G401 (cell line): ENCODE measurements at regions not wholly inside any gene's neighbourhood (a gene's known extent, or its start where the extent isn't known, plus 50 kb on each side); places are given as distances from the start of the nearest gene placed in this dataset.
"Not testable (repeated sequence)": the region's sequence is repeated elsewhere in the genome, so short reads cannot be mapped to it uniquely, and the experiment has no call there.

Experiments
- DNase-seq: peaks from one replicate; pipeline ENCODE4 v3.0.0-alpha.2; 2015; ENCODE audit warnings: low spot score
- in situ Hi-C: cut with HindIII; loops from 2 replicates; pipeline ENCODE4 v1.10.0; 2016; ENCODE audit warnings: low sequenced_read_pairs, mixed read lengths

DNA sequence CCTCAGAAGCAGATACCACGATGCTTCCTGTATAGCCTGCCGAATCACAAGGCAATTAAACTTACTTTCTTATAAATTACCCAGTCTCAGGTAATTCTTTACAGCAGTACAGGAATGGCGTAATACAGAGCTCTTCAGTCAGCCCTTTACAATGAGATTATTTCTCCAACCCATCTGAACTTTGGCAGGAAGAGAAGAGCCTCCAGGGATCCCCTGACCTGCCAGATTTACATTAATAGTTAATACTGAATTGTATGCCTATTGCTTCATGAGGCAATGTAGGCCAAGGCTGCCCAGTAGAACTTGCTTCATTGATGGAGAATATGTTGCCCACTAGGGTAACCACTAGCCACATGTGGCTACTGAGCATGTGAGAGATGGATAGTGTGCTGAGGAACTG lies 608.7 kb downstream of the SH2D4B start:
- in situ Hi-C loops: no loop called here
- DNase-seq: no peak

DNA sequence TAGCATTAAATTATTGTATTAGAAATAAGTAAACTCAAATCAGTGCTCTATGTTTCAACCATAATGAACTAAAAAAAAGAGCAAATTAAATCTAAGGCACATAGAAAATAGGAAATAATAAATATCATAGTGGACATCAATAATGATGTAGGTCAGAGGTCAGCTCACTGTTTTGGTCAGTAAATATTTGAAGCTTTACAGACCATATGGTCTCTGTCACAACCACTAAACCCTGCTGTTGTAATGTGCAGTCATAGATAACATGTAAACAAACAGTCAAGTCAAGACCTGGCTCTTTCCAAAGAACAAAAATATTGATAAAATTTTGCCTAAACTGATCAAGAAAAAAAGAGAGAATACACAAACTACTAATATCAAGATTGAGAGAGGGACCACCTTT lies 615.0 kb downstream of the SH2D4B start:
- in situ Hi-C loops: no loop called here
- DNase-seq: no peak

DNA sequence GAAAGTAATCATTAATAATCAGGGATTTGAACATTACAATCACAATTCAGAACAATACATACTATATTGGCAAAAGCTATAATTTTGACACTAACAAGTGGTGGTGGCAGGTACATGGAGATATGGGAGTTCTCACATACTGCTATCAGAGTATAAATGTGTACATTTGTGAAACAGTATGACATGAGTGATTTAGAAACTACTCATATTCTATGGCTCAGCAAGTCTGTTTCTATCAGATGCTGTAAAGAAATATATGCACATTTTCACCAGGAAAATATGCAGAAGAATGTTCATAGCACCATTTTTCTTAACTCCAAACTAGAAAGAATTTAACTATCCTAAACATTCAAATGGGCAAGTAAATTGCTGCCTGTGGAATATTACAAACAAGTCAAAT lies 620.0 kb downstream of the SH2D4B start:
- in situ Hi-C loops: no loop called here
- no peak for DNase-seq

DNA sequence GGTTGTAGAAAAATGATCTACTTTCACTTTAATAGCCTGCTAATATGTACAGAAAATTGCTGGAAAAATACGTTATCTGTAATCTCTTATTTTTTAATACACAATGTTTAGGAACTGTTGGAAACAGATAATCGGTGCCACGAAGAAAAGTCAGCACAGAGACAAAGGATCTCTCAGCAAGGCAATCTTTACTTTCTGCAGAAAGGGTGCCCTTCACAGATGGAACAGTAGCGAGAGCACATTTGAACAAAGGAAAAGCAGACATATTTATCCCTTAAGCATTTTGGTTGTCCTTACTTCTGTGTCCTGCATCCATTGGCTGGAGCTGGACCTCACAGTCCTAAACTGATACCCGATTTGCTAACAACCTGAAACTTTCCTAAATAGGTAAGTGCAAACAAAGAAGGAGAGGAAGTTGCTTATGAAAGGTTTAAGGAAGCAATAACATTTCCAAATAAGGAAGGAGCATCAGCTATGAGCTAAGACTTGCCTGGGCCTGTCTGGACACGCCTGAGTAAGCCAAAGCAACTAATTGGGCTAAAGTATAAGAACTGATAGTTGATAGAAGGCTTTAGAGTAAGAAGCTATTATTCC lies 640.0 kb downstream of the SH2D4B start:
- no peak for DNase-seq
- in situ Hi-C loops: no loop called here

DNA sequence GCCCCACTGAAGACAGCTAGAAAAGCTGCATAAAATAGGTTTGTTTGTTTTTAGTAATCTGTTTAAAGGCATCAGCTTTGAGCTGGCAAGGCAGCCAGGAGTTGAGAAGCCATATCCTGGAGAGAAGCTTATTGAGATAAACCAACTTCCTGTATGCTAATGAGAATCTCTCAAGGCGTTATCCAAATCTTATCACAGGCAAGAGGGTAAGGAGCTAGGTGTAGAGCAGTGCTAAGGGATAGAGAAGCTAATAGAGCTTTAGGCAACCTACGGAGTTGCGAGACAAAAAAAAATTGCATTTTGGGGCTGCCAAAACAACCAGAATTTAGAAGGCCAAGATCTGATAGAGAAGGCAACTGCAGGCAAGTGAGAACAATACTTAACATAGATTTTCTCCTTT lies 641.6 kb downstream of the SH2D4B start:
- in situ Hi-C loops: no loop called here
- no peak for DNase-seq

DNA sequence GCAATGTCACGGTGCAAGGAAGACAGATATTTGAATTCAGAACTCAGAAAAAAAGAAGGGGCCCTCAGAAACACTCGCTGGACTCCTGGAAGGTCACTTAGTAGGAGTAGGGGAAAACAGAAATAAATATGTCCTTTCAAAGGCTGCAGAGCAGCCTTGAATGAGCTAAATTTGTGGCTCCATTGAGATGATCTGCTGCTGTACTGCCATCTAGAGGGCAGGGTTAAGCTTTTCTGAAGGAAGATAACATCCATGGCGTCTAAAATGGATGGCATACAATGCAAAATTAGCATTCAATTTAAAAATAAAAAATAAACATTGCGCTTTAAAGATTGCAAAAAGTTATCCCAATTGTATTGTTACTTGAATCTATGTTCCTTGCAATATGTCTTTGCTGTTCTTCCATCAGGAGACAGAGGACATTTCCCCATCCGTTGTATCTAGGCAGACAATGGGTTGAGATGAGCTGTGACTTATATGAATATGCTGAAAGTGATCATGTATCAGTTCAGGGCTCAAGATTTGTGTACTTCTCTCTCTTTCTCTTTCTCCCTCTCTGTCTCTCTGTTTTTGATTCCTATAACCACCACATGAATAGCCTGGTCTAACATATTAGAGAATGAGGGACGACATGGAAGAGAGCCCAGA lies 642.2 kb downstream of the SH2D4B start:
- DNase-seq: no peak
- in situ Hi-C loops: no loop called here

DNA sequence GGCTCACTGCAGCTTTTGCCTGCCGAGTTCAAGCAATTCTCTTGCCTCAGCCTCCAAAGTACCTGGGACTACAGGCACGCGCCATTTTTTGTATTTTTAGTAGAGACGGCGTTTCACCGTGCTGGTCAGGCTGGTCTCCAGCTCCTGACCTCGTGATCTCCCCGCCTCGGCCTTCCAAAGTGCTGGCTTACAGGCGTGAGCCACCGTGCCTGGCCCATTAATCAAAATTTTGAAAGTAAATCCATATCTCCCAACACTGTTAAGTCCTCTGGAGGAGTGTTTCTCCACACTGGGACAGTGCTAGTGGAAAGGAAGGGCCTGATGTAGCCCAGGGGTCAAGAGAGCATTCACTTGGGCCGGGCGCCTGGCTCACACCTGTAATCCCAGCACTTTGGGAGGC lies 644.6 kb downstream of the SH2D4B start:
- in situ Hi-C loops: no loop called here
- no peak for DNase-seq

DNA sequence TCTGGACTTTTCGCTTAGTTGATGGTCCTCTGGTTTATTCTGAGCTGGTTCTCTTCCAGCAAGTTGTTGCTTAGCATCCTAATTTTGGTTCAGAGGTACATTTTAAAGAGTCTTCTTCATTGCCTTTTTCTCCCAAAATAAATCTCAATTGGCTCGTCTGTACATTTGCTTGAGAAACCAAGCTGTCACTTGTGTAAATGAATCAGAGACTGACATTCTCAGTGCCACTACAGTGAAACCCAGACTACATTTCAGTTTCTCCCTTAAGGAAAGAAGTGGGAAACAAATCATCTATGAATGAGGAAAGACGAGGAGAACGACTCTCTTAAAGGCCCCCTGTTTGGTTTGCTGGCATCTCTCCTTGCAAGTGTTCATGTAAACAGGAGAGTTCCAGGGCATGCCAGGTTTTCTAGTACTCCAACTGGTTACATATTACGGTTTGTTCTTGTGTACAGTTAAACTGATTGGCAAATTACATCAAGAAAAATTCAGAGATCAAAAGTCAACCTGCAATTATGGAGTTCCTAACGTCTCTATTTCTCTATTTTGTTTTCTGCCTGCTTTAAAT lies 654.6 kb downstream of the SH2D4B start:
- no peak for DNase-seq
- in situ Hi-C loops: no loop called here

DNA sequence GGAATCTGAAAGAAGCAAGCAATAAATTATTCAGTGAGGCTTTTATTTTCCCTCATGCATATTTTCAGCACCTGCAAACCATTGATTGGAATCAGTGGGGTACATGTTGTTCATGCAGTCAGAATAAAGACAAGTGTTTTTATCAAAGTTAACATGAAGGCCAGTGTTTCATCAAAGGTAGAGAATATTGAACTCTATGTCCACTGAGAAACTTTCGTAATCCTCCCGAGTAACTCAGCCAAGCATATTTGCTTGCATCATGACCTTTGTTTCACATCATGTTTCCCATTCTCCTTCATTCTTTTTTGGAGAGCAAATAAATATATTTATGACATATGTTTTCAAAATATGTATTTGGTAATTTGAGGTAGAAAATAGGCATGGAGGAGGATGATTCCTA lies 663.1 kb downstream of the SH2D4B start:
- in situ Hi-C loops: no loop called here
- no peak for DNase-seq

DNA sequence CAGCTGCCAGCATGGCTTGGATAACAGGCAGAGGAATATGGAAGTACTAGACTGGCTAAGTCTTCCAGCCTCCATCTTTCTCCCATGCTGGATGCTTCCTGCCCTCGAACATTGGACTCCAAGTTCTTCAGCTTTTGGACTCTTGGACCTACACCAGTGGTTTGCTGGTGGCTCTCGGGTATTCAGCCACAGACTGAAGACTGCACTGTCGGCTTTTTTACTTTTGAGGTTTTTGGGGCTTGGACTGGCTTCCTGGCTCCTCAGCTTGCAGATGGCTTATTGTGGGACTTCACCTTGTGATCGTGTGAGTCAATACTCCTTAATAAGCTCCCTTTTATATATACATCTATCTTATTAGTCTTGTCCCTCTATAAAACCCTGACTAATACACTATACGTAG lies 667.6 kb upstream of the NRG3 start:
- DNase-seq, in situ Hi-C loops: not testable (repeated sequence)

DNA sequence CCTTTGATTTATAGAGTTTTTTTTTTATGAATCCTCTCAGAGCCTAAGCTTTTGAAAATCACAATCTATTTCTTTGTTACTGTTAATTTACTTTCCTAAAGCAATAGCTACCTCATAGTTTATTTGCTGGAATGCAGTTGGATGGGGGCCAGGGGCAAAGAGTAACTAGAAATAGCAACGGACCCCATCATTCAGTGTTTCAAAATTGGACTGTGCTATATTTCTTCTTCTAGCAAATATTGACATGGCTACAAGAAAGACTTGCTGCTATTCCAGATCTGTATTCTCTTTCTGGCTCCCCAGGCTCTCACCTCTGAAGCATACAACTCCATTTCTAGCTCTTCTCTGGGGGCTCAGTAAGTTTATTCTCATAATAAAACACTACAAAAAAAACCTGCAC lies 661.6 kb upstream of the NRG3 start:
- in situ Hi-C loops: no loop called here
- DNase-seq: no peak

DNA sequence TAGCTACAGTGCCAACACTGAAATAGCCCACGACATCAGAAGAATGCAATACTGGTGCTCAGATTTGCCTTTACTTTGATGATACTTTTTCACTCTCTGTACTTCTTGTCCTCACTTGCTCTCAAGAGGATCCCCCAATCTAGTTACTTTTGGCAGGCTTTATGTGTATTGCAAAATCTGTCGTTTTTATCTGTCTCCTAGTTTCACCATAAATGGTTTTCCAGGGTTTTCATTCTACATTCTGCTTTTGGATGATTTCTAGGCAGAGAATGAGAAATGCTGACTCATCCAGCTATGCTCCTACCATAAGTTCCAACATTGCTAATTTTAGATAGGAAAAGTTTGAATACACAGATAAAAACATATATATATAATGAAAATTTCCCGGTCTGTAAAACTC lies 659.5 kb upstream of the NRG3 start:
- DNase-seq: no peak
- in situ Hi-C loops: no loop called here

DNA sequence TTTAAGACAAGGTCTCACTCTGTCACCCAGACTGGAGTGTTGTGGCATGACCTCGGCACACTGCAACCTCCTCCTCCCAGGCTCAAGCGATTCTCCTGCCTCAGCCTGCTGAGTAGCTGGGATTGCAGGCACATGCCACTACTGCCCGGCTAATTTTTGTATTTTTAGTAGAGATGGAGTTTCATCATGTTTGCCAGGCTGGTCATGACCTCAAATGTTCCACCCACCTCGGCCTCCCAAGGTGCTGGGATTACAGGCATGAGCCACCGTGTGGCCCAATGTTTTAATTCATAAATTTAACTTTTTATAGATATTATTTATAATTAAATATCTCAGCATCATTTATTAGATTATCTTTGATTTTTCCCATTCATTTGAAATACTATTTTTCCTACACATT lies 658.0 kb upstream of the NRG3 start:
- in situ Hi-C loops: no loop called here
- no peak for DNase-seq

DNA sequence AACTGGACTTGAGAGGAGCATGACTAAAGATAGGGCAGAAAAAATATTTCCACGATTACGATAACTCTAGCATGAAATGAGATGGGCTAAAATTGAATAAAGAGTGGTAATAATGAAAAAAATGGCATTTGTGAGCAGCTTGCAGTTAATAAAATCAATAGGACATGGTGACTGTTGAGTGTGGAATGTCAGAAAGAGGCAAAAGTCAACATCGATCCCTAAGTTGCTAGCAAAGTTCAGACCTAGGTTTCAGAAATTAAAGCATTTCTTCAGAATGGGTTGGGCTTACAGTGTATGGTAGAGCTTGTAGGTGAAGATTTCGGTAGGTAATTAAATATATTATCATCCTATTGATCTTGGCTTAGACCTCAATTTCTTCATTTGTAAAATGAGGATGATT lies 656.7 kb upstream of the NRG3 start:
- in situ Hi-C loops: no loop called here

DNA sequence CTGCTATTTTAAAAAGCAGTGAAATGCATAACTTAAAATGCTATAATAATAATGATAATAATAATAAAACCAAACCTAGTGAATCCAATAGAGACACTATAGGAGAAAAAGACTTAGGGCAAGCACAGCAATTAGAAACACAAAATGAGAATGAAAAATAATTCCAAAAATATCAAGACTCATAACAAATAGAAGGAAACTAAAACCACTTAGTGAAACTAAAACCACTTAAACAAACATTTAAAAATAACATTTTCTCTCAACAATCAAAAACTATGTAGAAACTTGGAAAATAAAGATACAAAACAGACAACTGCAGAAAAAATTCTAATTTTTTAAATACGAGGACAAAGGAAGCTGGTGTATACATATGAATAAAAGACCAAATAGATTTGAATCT lies 655.2 kb upstream of the NRG3 start:
- DNase-seq: no peak
- in situ Hi-C loops: no loop called here

More for the DNA sequence above, 656.7 kb upstream of the NRG3 start:
- DNase-seq: no peak

DNA sequence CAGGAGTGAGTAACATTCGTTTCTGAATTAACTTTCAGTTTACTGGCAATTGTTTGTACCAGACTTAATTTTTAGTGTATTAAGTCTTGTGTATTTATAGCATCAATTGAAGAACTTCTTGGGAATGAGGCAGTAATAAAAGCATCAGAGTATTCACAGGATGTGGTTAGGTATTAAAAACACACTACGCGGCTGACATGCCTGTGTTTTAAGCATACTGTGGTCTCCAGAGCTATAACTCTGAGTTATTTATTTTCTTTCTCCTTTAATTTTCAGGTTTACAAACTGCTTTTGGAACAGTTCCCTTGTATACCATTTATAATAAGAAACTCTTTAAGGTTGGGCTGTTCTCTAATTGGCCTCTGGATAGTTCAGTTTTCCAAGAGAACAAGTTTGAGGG lies 626.1 kb upstream of the NRG3 start:
- no peak for DNase-seq
- in situ Hi-C loops: no loop called here

DNA sequence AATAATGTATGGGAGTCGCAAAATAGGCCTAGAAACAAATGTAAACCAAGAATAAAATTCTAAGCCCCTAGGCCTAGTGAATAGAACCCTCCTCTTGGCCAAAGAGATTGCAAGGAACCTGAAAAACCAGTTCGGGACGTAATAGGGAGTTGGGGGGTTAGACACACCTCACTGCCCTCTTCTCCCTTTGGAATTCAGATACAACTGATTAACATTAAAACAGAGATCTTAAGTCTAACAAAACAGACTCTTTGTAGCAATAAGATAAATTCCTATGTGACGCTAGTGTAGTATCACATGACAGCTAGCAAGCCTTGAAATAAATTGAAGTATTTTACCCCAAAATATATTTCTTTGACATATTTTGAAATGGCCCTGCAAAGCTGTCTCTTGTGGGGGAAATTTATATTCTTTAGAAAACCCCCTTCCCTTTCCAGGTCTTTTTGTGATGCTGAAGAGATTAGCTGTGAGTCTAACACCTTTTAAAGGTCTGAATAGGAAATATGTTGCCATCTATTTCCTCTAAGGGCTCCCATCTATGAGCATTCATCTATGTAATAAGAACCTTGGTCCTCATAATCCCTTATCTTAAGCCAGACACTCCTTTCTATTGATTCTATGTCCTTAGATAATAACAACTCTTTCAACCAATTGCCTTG lies 623.4 kb upstream of the NRG3 start:
- in situ Hi-C loops: no loop called here
- no peak for DNase-seq

DNA sequence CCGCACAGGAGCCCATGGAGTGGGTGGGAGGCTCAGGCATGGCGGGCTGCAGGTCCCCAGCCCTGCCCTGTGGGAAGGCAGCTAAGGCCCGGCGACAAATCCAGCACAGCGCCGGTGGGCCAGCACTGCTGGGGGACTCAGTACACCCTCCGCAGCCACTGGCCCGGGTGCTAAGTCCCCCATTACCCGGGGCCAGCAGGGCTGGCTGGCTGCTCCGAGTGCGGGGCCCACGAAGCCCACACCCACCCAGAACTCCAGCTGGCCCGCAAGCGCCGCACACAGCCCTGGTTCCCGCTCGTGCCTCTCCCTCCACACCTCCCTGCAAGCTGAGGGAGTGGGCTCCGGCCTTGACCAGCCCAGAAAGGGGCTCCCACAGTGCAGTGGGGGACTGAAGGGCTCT lies 610.0 kb upstream of the NRG3 start:
- DNase-seq, in situ Hi-C loops: not testable (repeated sequence)

DNA sequence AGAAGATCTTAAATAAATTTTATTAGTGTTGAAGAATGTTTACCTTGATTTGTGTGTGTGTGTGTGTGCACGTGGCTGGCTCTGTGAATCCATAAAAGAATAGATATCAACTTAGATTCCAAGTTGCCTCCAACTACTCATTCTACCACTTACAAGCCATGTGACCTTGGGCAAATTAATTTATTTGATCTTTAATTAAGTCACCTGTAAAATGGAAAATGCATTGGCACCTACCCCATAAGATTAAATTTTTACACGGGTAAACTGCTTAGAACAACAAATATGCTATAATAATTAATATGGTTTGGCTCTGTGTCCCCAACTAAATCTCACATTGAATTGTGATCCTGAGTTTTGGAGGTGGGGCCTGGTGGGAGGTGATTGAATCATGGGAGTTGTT lies 604.9 kb upstream of the NRG3 start:
- in situ Hi-C loops: no loop called here
- DNase-seq: no peak
